HFF-Myc (cell line): ENCODE measurements at regions not wholly inside any gene's neighbourhood (a gene's known extent, or its start where the extent isn't known, plus 50 kb on each side); places are given as distances from the start of the nearest gene placed in this dataset.

Source experiments
- DNase-seq: peaks from one replicate; pipeline ENCODE4 v3.0.0-alpha.2; 2011; ENCODE audit warnings: low read depth; ENCODE audit errors: extremely low read depth
- H3K4me3 ChIP-seq: replicated peaks from 2 replicates; pipeline ENCODE4 v1.5.1; 2011; ENCODE audit warnings: low read depth, mild to moderate bottlenecking, control low read depth, low read length
- TF ChIP-seq, protein P1 (sequence below): IDR thresholded peaks from 2 replicates; pipeline ENCODE4 v1.5.1; 2012; ENCODE audit warnings: mild to moderate bottlenecking, low read depth, low read length, control low read depth; ENCODE audit errors: missing control alignments

DNA sequence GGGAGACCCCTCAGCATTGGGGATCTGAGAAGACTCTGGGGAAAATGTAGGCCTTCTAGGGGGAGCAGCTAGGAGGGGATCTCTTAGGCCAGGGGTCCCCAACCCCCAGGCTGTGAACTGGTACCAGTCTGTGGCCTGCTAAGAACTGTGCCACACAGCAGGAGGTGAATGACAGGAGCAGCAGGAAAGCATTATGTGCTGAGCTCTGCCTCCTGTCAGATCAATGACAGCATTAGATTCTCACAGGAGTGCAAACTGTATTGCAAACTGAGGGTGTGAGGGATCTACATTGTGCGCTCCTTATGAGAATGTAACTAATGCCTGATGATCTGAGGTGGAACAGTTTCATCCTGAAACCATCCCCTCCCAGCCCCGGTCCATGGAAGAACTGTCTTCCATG, 127.3 kb downstream of the SCG2 start:
- no peak overlapping the region for H3K4me3 ChIP-seq
- DNase-seq = no peak
- TF ChIP-seq, protein P1, sequence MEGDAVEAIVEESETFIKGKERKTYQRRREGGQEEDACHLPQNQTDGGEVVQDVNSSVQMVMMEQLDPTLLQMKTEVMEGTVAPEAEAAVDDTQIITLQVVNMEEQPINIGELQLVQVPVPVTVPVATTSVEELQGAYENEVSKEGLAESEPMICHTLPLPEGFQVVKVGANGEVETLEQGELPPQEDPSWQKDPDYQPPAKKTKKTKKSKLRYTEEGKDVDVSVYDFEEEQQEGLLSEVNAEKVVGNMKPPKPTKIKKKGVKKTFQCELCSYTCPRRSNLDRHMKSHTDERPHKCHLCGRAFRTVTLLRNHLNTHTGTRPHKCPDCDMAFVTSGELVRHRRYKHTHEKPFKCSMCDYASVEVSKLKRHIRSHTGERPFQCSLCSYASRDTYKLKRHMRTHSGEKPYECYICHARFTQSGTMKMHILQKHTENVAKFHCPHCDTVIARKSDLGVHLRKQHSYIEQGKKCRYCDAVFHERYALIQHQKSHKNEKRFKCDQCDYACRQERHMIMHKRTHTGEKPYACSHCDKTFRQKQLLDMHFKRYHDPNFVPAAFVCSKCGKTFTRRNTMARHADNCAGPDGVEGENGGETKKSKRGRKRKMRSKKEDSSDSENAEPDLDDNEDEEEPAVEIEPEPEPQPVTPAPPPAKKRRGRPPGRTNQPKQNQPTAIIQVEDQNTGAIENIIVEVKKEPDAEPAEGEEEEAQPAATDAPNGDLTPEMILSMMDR = no peak

DNA sequence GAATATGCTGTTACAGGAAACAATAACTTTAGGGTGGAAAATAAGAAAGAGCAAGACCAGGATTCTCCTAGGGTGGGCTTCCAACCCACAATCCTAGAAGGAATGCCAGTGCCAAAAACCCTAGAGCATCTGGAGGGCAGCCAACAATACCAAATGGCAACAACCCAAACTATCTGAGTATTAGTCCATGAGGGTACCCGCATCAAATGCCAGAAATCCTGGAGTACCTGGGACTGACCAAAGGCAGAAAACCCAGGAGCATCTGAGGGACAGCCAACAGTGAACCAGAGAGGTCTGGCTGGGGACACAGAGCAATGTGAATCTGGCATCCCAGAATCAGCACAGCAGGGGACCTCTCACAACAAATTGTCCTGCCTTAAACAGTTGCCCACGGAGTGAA, 126.3 kb downstream of the SCG2 start:
- H3K4me3 ChIP-seq = no peak overlapping the region
- DNase-seq = no peak
- TF ChIP-seq, protein P1 = no peak

DNA sequence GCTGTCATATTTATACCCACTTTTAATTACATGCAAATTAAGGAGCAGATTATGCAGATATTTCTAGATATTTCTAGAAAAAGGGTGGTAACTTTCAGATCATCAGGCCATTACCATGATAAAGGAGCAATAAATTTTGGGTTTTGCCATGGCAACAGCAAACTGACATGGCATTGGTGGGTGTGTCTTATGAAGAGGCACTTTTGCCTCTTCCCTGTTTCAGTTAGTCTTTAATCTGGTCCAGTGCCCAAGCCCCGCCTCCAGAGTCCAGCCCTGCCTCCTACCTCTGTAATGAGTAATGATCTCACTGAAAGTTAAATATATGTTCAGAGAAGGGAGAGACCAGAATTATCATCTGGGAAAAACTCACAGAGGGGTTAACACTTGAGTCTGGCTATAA, 124.8 kb downstream of the SCG2 start:
- TF ChIP-seq, protein P1 = no peak
- DNase-seq = no peak
- no peak overlapping the region for H3K4me3 ChIP-seq

DNA sequence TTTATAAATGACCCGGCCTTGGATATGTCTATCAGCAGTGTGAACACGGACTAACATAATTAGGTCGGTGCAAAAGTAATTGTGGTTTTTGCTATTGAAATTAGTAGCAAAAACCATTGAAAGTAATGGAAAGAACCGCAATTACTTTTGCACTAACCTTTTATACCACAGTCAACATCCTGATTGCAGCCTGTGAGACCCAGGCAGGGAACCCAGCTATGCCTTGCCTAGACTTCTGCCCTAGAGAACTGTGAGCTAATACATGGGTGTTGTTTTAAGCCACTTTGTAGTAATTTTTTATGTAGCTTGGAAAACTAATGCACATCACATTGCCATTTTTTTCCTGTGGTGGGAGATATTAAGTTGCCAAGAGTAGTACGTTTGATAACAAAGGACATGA, 120.7 kb downstream of the SCG2 start:
- DNase-seq = no peak
- H3K4me3 ChIP-seq = no peak overlapping the region
- TF ChIP-seq, protein P1 = no peak

DNA sequence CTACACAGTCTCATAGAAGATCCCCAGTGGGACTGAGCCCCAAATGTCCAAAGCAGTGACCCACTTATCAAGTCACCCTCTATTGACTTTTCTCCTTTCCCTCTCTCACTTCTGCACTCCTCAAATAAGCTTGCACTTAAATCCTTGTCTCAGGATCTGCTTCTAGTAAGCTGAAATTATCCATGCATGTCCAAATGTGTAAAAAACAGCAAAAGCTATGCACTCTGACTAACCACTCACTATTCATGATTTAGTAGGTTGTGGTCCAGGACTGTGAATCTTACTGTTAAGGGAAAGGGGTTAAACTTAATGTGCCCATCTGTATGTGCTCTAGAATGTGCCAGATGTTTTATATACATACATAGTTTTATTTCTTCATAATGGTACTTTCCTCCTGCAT, 115.4 kb downstream of the SCG2 start:
- DNase-seq = no peak
- TF ChIP-seq, protein P1 = no peak
- no peak overlapping the region for H3K4me3 ChIP-seq

DNA sequence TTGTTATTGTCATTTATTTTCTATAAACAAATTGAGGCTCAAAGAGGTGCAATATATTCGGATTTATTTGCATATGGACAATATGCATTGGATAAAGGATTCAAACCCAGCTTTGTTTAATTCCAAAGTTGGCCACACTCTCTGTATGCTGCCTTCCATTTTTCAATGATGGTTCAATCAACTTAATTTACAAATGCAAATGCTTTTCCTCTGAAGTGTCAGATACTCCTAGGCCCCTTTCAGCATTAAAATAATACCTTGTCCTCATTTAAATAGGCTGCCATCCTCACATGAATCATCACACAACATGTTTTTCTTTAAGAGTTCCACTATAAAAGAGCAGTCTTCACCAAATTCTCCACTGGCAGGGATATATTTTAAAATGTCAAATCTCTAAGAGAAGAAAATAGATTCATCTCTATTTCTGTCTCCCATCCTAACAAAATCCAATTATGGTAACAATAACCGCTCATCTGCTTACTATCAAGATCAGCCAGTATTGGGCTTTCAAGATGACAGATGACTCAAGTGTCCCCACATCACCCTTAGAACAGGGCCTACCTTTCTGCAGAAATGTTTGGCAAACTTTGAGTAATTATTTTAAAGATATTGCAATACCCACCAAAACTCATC, 114.8 kb downstream of the SCG2 start:
- no peak overlapping the region for H3K4me3 ChIP-seq
- no peak for DNase-seq
- TF ChIP-seq, protein P1 = no peak

DNA sequence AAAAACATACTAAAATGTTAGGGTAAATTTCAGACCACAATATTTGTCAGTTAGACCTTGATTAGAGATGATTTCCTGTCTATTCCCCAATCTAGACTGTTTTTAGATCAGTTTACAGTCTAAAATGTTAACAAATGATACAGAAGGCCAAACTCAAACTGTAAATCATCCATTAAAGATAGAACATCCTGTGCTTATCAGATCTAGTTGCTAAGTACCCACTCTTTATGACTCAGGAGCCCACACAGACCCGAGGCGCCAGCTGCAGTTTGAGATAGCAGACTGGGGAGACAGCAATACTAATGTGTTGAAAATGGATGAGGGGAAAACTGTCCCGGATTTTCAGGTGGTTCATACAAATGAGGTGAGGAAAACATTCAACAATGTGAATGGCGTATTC, 113.3 kb downstream of the SCG2 start:
- DNase-seq = no peak
- TF ChIP-seq, protein P1 = no peak
- H3K4me3 ChIP-seq = no peak overlapping the region
